ENCODE measurements at regions not wholly inside any gene's neighbourhood (a gene's known extent, or its start where the extent isn't known, plus 50 kb on each side); places are given as distances from the start of the nearest gene placed in this dataset.

GRCh38 chr2:120526997-120527945 is 181.3 kb downstream of the INHBB start:
- ChIA-PET CTCF (no interaction called here), POLR2A (ENCODE audit: unreplicated experiment) (no interaction called here)
- no peaks in the 10 kb centered on the region for H4K20me1 ChIP-seq (ENCODE audit: low read length)
- H3K4me1 ChIP-seq (ENCODE audit: insufficient read depth, low read length): peaks cover 17% of the 10 kb centered on the region
- no peak overlapping the region for H2AFZ ChIP-seq (ENCODE audit: low read length)
- no peaks in the 10 kb centered on the region for H3K27me3 ChIP-seq (ENCODE audit: low read length)
- H3K9me3 ChIP-seq (ENCODE audit: low read length): no peaks in the 10 kb centered on the region
- intact Hi-C loops (cut with micrococcal nuclease): loop anchor here (10.0 kb wide), 1 partner anchor 148 kb away; no protein-coding TSS in a partner anchor
- no peak overlapping the region for H3K27ac ChIP-seq (ENCODE audit: low read length)
- TF ChIP-seq CTCF (conservative IDR thresholded peaks at IDR 0.05; ENCODE audit: low read depth, low read length): no peak
- no peaks in the 10 kb centered on the region for H3K9me2 ChIP-seq (replicated peaks; ENCODE audit: low read length)
- no peaks in the 10 kb centered on the region for H3K79me2 ChIP-seq (ENCODE audit: low read length)
- no peak overlapping the region for H3K4me3 ChIP-seq (ENCODE audit: low read length)
- no TSS peak for BruUV-seq (replicated peaks)
- H3K4me2 ChIP-seq (ENCODE audit: low read length): no peak overlapping the region
- H3K36me3 ChIP-seq (ENCODE audit: low read depth, low read length): no peaks in the 10 kb centered on the region
- H3F3A ChIP-seq (ENCODE audit: low read length, unreplicated experiment): no peaks in the 10 kb centered on the region
- ATAC-seq: no peak
- H3K9ac ChIP-seq (ENCODE audit: low read length): no peak overlapping the region
- DNase-seq: no peak

GRCh38 chr2:120528051-120528692 is 182.2 kb downstream of the INHBB start:
- Histone ChIP-seq H3K4me2 (ENCODE audit: low read length) (no peak overlapping the region), H3K9me2 (replicated peaks; ENCODE audit: low read length) (no peaks in the 10 kb centered on the region), H3K27ac (ENCODE audit: low read length) (no peak overlapping the region), H3K4me3 (ENCODE audit: low read length) (no peak overlapping the region), H4K20me1 (ENCODE audit: low read length) (no peaks in the 10 kb centered on the region), H3K9ac (ENCODE audit: low read length) (no peak overlapping the region), H3K9me3 (ENCODE audit: low read length) (no peaks in the 10 kb centered on the region), H3K4me1 (ENCODE audit: insufficient read depth, low read length) (peaks cover 17% of the 10 kb centered on the region), H3F3A (ENCODE audit: low read length, unreplicated experiment) (no peaks in the 10 kb centered on the region), H2AFZ (ENCODE audit: low read length) (no peak overlapping the region), H3K27me3 (ENCODE audit: low read length) (no peaks in the 10 kb centered on the region), H3K36me3 (ENCODE audit: low read depth, low read length) (no peaks in the 10 kb centered on the region), H3K79me2 (ENCODE audit: low read length) (no peaks in the 10 kb centered on the region)
- no TSS peak for BruUV-seq (replicated peaks)
- TF ChIP-seq EZH2phosphoT487 (IDR thresholded peaks at IDR 0.05; ENCODE audit: borderline replicate concordance, low read length) (no peak), EZH2 (IDR thresholded peaks at IDR 0.05; ENCODE audit: low read length, unreplicated experiment) (no peak), CTCF (conservative IDR thresholded peaks at IDR 0.05; ENCODE audit: low read depth, low read length) (no peak)
- ChIA-PET POLR2A (ENCODE audit: unreplicated experiment) (no interaction called here), CTCF (no interaction called here)
- intact Hi-C loops (cut with micrococcal nuclease): loop anchor here (10.0 kb wide), 1 partner anchor 147 kb away; no protein-coding TSS in a partner anchor
- peak; percentile 40; the same call in 1 of the 2 replicates for ATAC-seq
- DNase-seq: no peak

- DNase-seq (no peak), ATAC-seq (no peak)
- intact Hi-C loops (cut with micrococcal nuclease): loop anchor here (10.0 kb wide), 1 partner anchor 146 kb away; no protein-coding TSS in a partner anchor
- Histone ChIP-seq H3K4me1 (ENCODE audit: insufficient read depth, low read length) (peaks cover 17% of the 10 kb centered on the region), H3K27me3 (ENCODE audit: low read length) (no peaks in the 10 kb centered on the region), H2AFZ (ENCODE audit: low read length) (no peak overlapping the region), H4K20me1 (ENCODE audit: low read length) (no peaks in the 10 kb centered on the region), H3K9ac (ENCODE audit: low read length) (no peak overlapping the region), H3K4me3 (ENCODE audit: low read length) (no peak overlapping the region), H3K9me3 (ENCODE audit: low read length) (no peaks in the 10 kb centered on the region), H3F3A (ENCODE audit: low read length, unreplicated experiment) (no peaks in the 10 kb centered on the region), H3K36me3 (ENCODE audit: low read depth, low read length) (no peaks in the 10 kb centered on the region), H3K27ac (ENCODE audit: low read length) (no peak overlapping the region), H3K9me2 (replicated peaks; ENCODE audit: low read length) (no peaks in the 10 kb centered on the region), H3K4me2 (ENCODE audit: low read length) (no peak overlapping the region), H3K79me2 (ENCODE audit: low read length) (no peaks in the 10 kb centered on the region)
- BruUV-seq (replicated peaks): no TSS peak
- no peak for TF ChIP-seq EZH2 (IDR thresholded peaks at IDR 0.05; ENCODE audit: low read length, unreplicated experiment)
- TF ChIP-seq EZH2phosphoT487 (IDR thresholded peaks at IDR 0.05; ENCODE audit: borderline replicate concordance, low read length): no peak
- no peak for TF ChIP-seq CTCF (conservative IDR thresholded peaks at IDR 0.05; ENCODE audit: low read depth, low read length)
- POLR2A ChIA-PET (ENCODE audit: unreplicated experiment): no interaction called here
- CTCF ChIA-PET: no interaction called here
Observed at GRCh38 chr2:120528693-120529076, 182.7 kb downstream of the INHBB start.

Data from PC-3 (cell line).